ENCODE measurements at regions not wholly inside any gene's neighbourhood (a gene's known extent, or its start where the extent isn't known, plus 50 kb on each side); places are given as distances from the start of the nearest gene placed in this dataset.

DNA sequence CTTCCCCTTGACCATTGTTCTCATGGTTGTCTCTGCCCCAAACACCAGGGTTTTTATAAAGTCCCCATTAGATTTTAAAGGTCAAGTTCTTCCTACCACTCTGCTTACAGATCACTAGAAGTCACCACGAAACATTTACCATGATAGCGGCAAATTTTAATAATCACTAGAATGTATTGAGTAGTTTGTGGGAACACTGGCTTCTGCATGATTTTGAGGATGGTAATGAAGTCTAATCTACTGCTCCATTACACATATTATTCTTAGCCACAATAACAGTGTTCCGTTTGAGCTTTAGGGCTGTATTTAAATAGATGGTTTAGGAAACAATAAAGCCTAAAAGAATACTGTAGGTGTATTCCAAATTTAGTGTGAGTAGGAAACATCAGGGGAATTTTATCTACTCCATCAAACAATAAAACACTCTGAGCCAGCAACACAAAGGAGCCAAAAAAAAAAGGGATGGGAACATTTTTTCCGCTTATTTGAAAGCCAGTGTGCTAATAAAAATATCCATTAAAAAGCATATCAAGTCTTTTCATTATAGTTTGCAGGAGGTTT is 49.7 kb downstream of the KLF12 start:
- ChIA-PET CTCF (no interaction called here), POLR2A (no interaction called here)
- intact Hi-C loops (cut with micrococcal nuclease; ENCODE audit: unreplicated experiment) = no loop called here
- H3K27ac ChIP-seq (ENCODE audit: low read length) = no peak overlapping the region
- no peaks in the 10 kb centered on the region for H3K27me3 ChIP-seq (ENCODE audit: control insufficient read depth, insufficient read depth, low read length)
- ATAC-seq = no peak
- H3K36me3 ChIP-seq (ENCODE audit: control insufficient read depth, insufficient read depth, low read length) = no peaks in the 10 kb centered on the region
- in situ Hi-C loops (cut with HindIII; ENCODE audit: low pct_unique_long_range_greater_than_20kb, low sequenced_read_pairs) = no loop called here
- no TSS peak for BruUV-seq (replicated peaks)
- H3K4me1 ChIP-seq (ENCODE audit: control insufficient read depth, insufficient read depth, low read length) = no peaks in the 10 kb centered on the region
- no peaks in the 10 kb centered on the region for H3K9me3 ChIP-seq (ENCODE audit: control insufficient read depth, insufficient read depth, low read depth, low read length)
- no peak for DNase-seq (ENCODE audit: low read depth, low spot score)
- TF ChIP-seq TCF7L2 (IDR thresholded peaks at IDR 0.05; ENCODE audit: low read depth, low read length) (no peak), SIN3A (IDR thresholded peaks at IDR 0.05; ENCODE audit: borderline replicate concordance, insufficient read depth, low read depth, low read length) (no peak), POLR2AphosphoS5 (IDR thresholded peaks at IDR 0.05; ENCODE audit: low read depth, low read length) (no peak)
- TF ChIP-seq, protein P1, sequence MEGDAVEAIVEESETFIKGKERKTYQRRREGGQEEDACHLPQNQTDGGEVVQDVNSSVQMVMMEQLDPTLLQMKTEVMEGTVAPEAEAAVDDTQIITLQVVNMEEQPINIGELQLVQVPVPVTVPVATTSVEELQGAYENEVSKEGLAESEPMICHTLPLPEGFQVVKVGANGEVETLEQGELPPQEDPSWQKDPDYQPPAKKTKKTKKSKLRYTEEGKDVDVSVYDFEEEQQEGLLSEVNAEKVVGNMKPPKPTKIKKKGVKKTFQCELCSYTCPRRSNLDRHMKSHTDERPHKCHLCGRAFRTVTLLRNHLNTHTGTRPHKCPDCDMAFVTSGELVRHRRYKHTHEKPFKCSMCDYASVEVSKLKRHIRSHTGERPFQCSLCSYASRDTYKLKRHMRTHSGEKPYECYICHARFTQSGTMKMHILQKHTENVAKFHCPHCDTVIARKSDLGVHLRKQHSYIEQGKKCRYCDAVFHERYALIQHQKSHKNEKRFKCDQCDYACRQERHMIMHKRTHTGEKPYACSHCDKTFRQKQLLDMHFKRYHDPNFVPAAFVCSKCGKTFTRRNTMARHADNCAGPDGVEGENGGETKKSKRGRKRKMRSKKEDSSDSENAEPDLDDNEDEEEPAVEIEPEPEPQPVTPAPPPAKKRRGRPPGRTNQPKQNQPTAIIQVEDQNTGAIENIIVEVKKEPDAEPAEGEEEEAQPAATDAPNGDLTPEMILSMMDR (IDR thresholded peaks at IDR 0.05) = no peak
- TF ChIP-seq, protein P2, sequence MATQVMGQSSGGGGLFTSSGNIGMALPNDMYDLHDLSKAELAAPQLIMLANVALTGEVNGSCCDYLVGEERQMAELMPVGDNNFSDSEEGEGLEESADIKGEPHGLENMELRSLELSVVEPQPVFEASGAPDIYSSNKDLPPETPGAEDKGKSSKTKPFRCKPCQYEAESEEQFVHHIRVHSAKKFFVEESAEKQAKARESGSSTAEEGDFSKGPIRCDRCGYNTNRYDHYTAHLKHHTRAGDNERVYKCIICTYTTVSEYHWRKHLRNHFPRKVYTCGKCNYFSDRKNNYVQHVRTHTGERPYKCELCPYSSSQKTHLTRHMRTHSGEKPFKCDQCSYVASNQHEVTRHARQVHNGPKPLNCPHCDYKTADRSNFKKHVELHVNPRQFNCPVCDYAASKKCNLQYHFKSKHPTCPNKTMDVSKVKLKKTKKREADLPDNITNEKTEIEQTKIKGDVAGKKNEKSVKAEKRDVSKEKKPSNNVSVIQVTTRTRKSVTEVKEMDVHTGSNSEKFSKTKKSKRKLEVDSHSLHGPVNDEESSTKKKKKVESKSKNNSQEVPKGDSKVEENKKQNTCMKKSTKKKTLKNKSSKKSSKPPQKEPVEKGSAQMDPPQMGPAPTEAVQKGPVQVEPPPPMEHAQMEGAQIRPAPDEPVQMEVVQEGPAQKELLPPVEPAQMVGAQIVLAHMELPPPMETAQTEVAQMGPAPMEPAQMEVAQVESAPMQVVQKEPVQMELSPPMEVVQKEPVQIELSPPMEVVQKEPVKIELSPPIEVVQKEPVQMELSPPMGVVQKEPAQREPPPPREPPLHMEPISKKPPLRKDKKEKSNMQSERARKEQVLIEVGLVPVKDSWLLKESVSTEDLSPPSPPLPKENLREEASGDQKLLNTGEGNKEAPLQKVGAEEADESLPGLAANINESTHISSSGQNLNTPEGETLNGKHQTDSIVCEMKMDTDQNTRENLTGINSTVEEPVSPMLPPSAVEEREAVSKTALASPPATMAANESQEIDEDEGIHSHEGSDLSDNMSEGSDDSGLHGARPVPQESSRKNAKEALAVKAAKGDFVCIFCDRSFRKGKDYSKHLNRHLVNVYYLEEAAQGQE (IDR thresholded peaks at IDR 0.05; ENCODE audit: insufficient read depth in 1 of 2, low read depth in 2 of 2, low read length in 1 of 2) = no peak
- no peak overlapping the region for H3K4me3 ChIP-seq (ENCODE audit: low read depth in 2 of 2, low read length in 2 of 2)

DNA sequence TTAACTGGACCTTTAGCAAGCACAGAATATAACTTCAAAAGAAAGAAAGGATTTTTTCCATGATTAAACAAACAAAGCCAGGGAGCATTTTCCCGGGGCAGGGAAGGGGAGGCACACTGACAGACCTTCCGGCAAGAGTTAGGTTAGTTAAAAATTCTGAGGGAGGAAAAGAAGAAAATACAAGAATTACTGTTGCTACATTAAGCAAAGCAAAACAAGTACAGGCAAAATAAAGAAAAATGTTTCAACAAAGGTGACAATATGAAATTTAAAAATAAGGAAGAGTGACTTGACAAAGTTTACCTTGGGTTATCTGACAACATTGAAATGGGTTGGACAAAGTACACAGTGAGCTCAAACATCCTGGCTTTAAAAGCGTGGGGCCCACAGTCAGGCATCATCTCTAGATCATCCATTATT is 51.5 kb downstream of the KLF12 start:
- ChIA-PET POLR2A (no interaction called here), CTCF (no interaction called here)
- in situ Hi-C loops (cut with HindIII; ENCODE audit: low pct_unique_long_range_greater_than_20kb, low sequenced_read_pairs) = no loop called here
- Histone ChIP-seq H3K27ac (ENCODE audit: low read length) (no peak overlapping the region), H3K4me1 (ENCODE audit: control insufficient read depth, insufficient read depth, low read length) (no peaks in the 10 kb centered on the region), H3K36me3 (ENCODE audit: control insufficient read depth, insufficient read depth, low read length) (no peaks in the 10 kb centered on the region), H3K27me3 (ENCODE audit: control insufficient read depth, insufficient read depth, low read length) (no peaks in the 10 kb centered on the region), H3K4me3 (ENCODE audit: low read depth in 2 of 2, low read length in 2 of 2) (no peak overlapping the region), H3K9me3 (ENCODE audit: control insufficient read depth, insufficient read depth, low read depth, low read length) (no peaks in the 10 kb centered on the region)
- intact Hi-C loops (cut with micrococcal nuclease; ENCODE audit: unreplicated experiment) = no loop called here
- TF ChIP-seq, protein P1 (IDR thresholded peaks at IDR 0.05) = no peak
- no TSS peak for BruUV-seq (replicated peaks)
- DNase-seq (ENCODE audit: low read depth, low spot score) (no peak), ATAC-seq (no peak)
